Activated naive CD8-positive, alpha-beta T cell treated with anti-CD3 and anti-CD28 coated beads for 36 hours (primary cell): ENCODE measurements at regions not wholly inside any gene's neighbourhood (a gene's known extent, or its start where the extent isn't known, plus 50 kb on each side); places are given as distances from the start of the nearest gene placed in this dataset.
"Not testable (repeated sequence)": the region's sequence is repeated elsewhere in the genome, so short reads cannot be mapped to it uniquely, and the experiment has no call there.

Source experiments
- DNase-seq: peaks from one replicate; pipeline ENCODE4 v3.0.0; 2021
- H3K27ac Mint-ChIP-seq: one replicate; pipeline ENCODE4 v1.8.0; 2022; ENCODE audit warnings: mild to moderate bottlenecking, moderate library complexity, mixed read lengths
- H3K27me3 Mint-ChIP-seq: one replicate; pipeline ENCODE4 v1.8.0; 2022; ENCODE audit warnings: mild to moderate bottlenecking, mixed read lengths
- H3K36me3 Mint-ChIP-seq: one replicate; pipeline ENCODE4 v1.8.0; 2021; ENCODE audit warnings: mild to moderate bottlenecking, mixed read lengths
- H3K4me1 Mint-ChIP-seq: one replicate; pipeline ENCODE4 v1.8.0; 2021; ENCODE audit warnings: mixed read lengths
- H3K4me3 Mint-ChIP-seq: one replicate; pipeline ENCODE4 v1.8.0; 2022; ENCODE audit warnings: mild to moderate bottlenecking, moderate library complexity, mixed read lengths
- H3K9me3 Mint-ChIP-seq: one replicate; pipeline ENCODE4 v1.8.0; 2022; ENCODE audit warnings: mixed read lengths

DNA sequence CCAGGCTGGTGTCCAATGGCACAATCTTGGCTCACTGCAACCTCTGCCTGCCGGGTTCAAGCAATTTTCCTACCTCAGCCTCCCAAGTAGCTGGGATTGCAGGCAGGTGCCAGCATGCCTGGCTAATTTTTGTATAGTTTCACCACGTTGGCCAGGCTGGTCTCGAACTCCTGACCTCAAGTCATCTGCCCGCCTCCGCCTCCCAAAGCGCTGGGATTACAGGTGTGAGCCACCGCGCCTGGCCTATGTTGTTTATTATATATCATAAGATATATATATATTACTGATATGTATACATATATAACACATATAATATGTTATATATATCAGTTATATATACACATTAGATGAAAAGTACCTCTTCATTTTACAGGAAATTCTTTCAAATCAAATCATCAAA lies 914.7 kb downstream of the FOXD4L5 start:
- not testable (repeated sequence) for H3K27ac Mint-ChIP-seq, DNase-seq, H3K36me3 Mint-ChIP-seq, H3K27me3 Mint-ChIP-seq, H3K4me1 Mint-ChIP-seq, H3K4me3 Mint-ChIP-seq, H3K9me3 Mint-ChIP-seq

DNA sequence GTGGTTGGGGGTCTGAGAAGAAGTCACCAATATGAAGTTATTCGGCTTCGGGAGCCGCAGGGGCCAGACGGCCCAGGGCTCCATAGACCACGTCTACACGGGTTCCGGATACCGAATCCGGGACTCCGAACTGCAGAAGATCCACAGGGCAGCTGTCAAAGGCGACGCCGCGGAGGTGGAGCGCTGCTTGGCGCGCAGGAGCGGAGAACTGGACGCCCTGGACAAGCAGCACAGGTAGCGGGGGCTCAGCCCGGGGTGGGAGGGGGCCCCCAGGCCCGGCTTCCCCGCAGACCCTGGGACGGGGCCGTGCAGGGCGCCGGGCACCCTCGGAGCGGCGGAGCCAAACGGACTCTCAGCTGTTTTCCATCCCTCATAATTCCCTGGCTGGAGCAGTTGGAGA lies 915.4 kb downstream of the FOXD4L5 start:
- not testable (repeated sequence) for H3K36me3 Mint-ChIP-seq, H3K9me3 Mint-ChIP-seq, H3K27me3 Mint-ChIP-seq, H3K4me1 Mint-ChIP-seq, H3K4me3 Mint-ChIP-seq, DNase-seq, H3K27ac Mint-ChIP-seq

DNA sequence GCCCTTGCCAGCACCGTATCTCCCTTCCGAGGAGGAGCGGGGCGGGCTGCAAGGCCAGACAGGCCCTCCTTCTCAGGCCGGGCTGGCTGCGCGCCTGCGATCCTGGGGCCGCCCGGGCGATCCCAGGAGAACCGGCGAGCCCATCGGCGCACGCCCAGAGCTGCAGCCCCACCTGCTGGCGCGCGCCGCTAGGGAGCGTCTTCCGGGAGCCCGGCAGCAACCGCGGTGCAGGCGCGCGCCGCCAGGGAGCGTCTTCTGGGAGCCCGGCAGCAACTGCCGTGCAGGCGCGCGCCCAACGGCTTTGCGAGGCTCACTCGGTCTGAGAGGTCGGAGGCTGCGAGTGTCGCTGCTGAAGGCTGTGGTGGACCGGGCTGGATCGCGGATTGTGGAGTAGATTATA lies 915.9 kb downstream of the FOXD4L5 start:
- H3K27me3 Mint-ChIP-seq, H3K4me3 Mint-ChIP-seq, H3K36me3 Mint-ChIP-seq, H3K27ac Mint-ChIP-seq, H3K9me3 Mint-ChIP-seq, H3K4me1 Mint-ChIP-seq: not testable (repeated sequence)
- peak; percentile 83 for DNase-seq

DNA sequence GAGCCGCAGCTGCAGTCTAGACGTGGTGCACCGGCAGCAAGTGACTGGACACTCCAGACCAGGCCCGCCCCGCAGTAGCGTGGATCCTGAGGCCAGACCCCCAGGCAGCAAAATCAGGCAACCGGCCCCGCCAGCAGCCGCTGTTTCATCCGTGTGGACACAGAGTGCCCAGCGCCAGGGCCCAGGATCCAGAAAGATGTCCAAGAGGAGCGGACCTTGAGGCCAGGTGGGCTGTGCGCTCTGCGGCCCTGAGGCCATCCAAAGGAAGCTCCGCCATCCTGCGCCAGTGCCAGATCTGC lies 916.4 kb downstream of the FOXD4L5 start:
- not testable (repeated sequence) for H3K27ac Mint-ChIP-seq, H3K36me3 Mint-ChIP-seq, H3K4me1 Mint-ChIP-seq, H3K4me3 Mint-ChIP-seq, DNase-seq, H3K9me3 Mint-ChIP-seq, H3K27me3 Mint-ChIP-seq

DNA sequence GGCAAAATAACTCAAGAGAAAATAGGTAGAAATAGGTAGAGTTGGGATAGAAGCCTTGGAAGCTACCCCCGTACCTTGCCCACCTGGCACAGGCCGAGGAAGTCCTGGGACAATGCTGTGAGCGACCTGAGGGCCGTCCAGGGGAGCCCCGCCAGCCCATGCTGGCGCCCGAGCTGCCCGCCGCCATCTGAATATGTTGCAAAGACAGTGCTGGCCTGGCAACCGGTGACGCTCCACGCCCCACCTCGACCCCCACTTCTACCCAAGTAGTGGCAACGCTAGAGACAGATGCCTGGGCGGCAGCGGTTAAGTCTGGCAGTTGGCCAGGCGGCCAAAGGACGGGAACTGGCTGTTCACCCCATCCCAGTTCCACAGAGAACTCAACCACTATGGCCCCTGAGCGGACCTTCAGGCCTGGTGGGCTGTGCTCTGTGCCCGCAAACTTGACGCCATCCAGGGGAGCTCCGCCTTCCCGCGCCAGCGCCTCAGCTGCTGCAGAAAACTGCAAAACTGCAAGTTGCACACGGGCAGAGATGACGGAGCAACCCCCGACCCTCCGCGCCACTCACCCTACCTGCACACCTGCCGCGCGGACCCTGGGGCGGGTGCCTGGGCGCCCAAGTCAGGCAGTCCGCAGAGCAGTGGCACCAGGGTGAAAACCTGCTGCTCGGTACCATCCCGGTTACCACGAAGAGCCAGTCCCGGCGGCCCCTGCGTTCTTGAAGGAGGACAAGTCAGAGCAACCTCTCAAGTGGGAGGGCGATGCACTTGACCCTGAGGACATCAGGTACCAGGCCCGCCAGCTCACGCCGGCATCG lies 917.0 kb downstream of the FOXD4L5 start:
- not testable (repeated sequence) for H3K4me3 Mint-ChIP-seq, H3K36me3 Mint-ChIP-seq, DNase-seq, H3K27me3 Mint-ChIP-seq, H3K9me3 Mint-ChIP-seq, H3K4me1 Mint-ChIP-seq, H3K27ac Mint-ChIP-seq
